Coronary artery (tissue), 2 donors: ENCODE measurements at regions not wholly inside any gene's neighbourhood (a gene's known extent, or its start where the extent isn't known, plus 50 kb on each side); places are given as distances from the start of the nearest gene placed in this dataset.

Experiments used
- DNase-seq: peaks from one replicate; pipeline ENCODE4 v3.0.0-alpha.2; 2017; ENCODE audit warnings: low spot score
- H3K27ac ChIP-seq, 2 donors: fragments of 200-600 bp; sonication (generic); one replicate each; pipeline ENCODE4 v1.5.1; 2016 to 2019
- H3K4me3 ChIP-seq: fragments of 200-600 bp; sonication (generic); 2 replicates; pipeline ENCODE4 v1.5.1; 2016; ENCODE audit warnings: mild to moderate bottlenecking, moderate library complexity
- TF ChIP-seq, protein P1 (sequence below): fragments of 200-600 bp; sonication (generic); IDR thresholded peaks from one replicate; pipeline ENCODE4 v1.5.1; 2019; ENCODE audit warnings: antibody characterized with exemption

GRCh38 chr15:77546050-77546501 lies 86.6 kb downstream of the LINGO1 start:
- DNase-seq, result no peak

DNA sequence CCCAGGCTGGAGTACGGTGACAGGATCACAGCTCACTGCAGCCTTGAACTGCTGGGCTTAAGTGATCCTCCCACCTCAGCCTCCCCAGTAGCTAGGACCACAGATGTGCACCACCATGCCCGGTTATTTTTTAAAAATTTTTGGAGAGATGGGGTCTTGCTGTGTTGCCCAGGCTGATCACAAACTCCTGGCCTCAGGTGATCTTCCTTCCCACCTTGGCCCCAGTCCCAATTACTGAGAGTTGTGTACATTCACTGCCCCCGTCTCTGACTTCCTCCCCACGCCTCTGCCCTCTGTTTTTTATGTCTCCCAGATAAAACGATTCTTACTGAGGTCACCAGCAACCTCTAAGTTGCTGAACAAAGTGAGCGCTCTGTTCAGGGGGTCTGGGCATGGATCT lies 87.7 kb downstream of the LINGO1 start:
- no peak for DNase-seq
- TF ChIP-seq, protein P1, sequence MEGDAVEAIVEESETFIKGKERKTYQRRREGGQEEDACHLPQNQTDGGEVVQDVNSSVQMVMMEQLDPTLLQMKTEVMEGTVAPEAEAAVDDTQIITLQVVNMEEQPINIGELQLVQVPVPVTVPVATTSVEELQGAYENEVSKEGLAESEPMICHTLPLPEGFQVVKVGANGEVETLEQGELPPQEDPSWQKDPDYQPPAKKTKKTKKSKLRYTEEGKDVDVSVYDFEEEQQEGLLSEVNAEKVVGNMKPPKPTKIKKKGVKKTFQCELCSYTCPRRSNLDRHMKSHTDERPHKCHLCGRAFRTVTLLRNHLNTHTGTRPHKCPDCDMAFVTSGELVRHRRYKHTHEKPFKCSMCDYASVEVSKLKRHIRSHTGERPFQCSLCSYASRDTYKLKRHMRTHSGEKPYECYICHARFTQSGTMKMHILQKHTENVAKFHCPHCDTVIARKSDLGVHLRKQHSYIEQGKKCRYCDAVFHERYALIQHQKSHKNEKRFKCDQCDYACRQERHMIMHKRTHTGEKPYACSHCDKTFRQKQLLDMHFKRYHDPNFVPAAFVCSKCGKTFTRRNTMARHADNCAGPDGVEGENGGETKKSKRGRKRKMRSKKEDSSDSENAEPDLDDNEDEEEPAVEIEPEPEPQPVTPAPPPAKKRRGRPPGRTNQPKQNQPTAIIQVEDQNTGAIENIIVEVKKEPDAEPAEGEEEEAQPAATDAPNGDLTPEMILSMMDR, result no peak
- no peak overlapping the region for H3K27ac ChIP-seq

More at GRCh38 chr15:77546050-77546501, 86.6 kb downstream of the LINGO1 start:
- TF ChIP-seq, protein P1, result no peak
- H3K4me3 ChIP-seq, result no peak overlapping the region
- H3K27ac ChIP-seq, result no peak overlapping the region

DNA sequence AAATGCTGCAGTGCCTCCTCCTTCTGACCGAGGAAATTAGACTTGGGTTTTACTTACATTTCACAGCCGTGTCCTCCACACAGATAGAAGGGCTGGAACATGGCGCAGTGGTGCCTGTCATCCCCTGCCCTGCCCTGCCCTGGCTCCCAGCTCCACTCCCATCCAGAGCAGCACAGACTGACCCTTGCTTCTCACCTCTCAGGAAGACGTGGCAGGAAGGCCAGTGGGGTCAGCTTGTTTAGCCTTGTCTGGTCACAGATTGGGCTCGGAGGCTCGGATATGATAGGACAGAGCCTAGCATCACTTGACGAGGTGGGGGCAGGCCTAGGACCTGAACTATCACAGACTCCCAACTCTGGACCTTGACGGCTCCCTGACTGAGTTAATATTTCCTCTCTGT lies 88.5 kb downstream of the LINGO1 start:
- Histone ChIP-seq H3K4me3 (no peak overlapping the region), H3K27ac (no peak overlapping the region)
- TF ChIP-seq, protein P1, result no peak
- DNase-seq, result no peak

More for the DNA sequence above, 87.7 kb downstream of the LINGO1 start:
- H3K4me3 ChIP-seq, result no peak overlapping the region

DNA sequence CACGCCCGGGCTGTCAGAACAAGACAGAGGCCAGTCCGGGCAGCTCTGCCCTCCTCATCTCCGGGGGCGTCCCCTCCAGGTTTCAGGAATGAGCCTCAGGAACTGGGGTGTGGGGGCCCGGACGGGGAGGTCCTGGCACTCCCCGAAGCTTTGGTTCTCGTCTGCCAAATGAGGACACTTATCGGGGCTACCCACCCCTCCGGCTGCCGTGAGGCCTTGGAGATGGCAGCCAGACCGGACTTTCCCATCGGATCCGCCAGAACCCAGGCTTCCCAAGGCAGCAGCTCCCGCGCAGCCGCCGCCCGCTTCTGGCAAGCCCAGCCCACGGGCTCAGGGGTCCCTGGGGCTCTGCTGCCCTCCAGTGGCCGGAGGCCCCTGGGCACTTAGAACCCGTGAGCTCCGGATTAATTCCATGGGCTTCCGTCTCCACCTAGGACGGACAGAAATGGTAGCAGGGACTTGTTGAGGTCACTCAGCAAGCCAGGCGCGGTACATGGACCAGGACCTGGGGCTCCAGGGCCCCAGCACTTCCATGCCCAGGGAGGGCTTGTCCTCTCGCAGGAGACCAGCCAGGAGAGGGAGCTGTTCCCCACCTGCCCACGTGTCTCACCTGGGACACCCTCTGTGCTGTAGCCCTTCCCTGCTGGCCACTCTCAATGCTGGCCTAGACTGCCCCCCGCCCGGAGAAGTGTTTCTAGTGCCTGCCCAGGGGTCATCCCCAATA lies 89.4 kb downstream of the LINGO1 start:
- peak; percentile 87 for DNase-seq
- peak overlapping the region in 1 of 2 donors; percentile 39 for H3K27ac ChIP-seq
- TF ChIP-seq, protein P1, result peak; percentile 99
- H3K4me3 ChIP-seq, result peak overlapping the region; percentile 66

- peak overlapping the region in 1 of 2 donors; percentile 39 for H3K27ac ChIP-seq
- no peak overlapping the region for H3K4me3 ChIP-seq
- no peak for DNase-seq
- TF ChIP-seq, protein P1, result no peak
Measured at GRCh38 chr15:77542491-77543001, 90.2 kb downstream of the LINGO1 start.

DNA sequence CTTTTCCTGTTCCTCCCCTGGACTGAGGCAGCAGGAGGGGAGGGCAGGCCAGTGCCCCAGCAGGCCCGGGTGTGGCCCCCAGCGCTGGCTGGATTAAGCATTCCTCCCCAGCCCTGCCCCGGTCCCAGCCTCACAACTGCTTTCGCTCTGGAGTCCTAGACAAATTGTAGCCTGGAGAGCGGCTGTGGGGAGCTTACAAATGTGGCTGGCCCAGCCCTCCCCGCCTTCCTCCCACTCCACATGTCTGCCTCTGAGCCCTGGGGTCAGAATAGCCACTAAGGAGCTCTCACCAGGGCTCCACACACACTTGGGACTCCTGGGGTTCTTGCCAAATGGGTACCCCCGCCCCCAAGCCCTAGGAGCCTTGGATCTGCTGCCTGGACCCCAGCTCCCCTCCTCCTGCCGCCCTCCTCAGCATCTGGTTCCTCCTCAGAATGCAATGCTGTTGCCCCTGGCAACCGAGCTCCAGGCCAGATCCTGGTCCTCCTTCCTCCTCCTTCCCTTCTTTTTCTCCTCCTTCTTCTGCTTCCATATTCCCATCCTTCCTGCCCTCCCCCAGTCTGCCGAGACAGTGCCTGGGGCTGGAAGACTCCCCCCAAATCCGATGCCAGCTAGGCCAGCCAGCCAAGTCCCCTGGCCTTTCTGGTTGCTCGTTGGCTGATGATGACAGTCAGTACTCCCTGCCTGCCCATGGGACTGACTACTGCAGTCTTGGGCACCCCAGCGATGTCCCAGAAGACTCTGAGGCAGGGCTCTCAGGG lies 91.1 kb downstream of the LINGO1 start:
- no peak overlapping the region for H3K4me3 ChIP-seq
- peak overlapping the region in 1 of 2 donors; percentile 33 for H3K27ac ChIP-seq
- TF ChIP-seq, protein P1, result no peak
- DNase-seq, result no peak
